ENCODE measurements at regions not wholly inside any gene's neighbourhood (a gene's known extent, or its start where the extent isn't known, plus 50 kb on each side); places are given as distances from the start of the nearest gene placed in this dataset.

- 83% methylated on average over 4 of the region's 4 CpGs; no CpG with 5 or more reads in 1 of the 2 experiments for WGBS, 2 experiments (ENCODE audit: extremely low coverage in 1 of 2, insufficient coverage in 1 of 2, insufficient read length in 1 of 2, insufficient replicate concordance in 2 of 2, low coverage in 1 of 2, low lambda C conversion rate in 2 of 2, missing lambda C conversion rate in 1 of 2)
- 0 out of 4 replicates have a peak, but pooled peaks cover 0 to 2% of the 10 kb centered on the region in 2 experiments for H3K9me3 ChIP-seq (ENCODE audit: insufficient read depth in 2 of 2, low read depth in 1 of 2, low read length in 1 of 2)
- FAIRE-seq (no peak), DNase-seq (ENCODE audit: low read depth in 1 of 2, low spot score in 2 of 2) (no peak)
- H3K56ac ChIP-seq (replicated peaks; ENCODE audit: insufficient read length, low read depth, low read length) = no peak overlapping the region
- H3K9ac ChIP-seq (replicated peaks in 1 of 4; ENCODE audit: extremely low read depth in 1 of 4, low read depth in 3 of 4, low read length in 3 of 4) = no peak overlapping the region
- H3K36me3 ChIP-seq (ENCODE audit: control insufficient read depth in 2 of 4, insufficient read depth in 4 of 4, low read length in 3 of 4) = no peaks in the 10 kb centered on the region
- CTCF ChIA-PET (ENCODE audit: partially characterized antibody) = interaction anchor here (1.0 kb wide), 2 partner anchors 8 to 9 kb away, joined by 3 read pairs; no protein-coding TSS in a partner anchor
- no peaks in the 10 kb centered on the region for H3K79me2 ChIP-seq (ENCODE audit: control insufficient read depth in 1 of 2, insufficient read depth in 2 of 2, low read length in 2 of 2)
- no peak overlapping the region for H4K91ac ChIP-seq (replicated peaks; ENCODE audit: insufficient read length, low read length)
- H3K4me2 ChIP-seq (ENCODE audit: insufficient read depth in 1 of 2, low read depth in 2 of 2, low read length in 2 of 2) = no peak overlapping the region
- TF ChIP-seq CTCF (IDR thresholded peaks at IDR 0.05; ENCODE audit: control extremely low read depth in 1 of 3, insufficient read depth in 1 of 3, low read depth in 1 of 3, low read length in 3 of 3) (no peak), SP4 (IDR thresholded peaks at IDR 0.05; ENCODE audit: low read length) (no peak), CTBP2 (IDR thresholded peaks at IDR 0.05; ENCODE audit: borderline replicate concordance, insufficient read depth, insufficient read length, low read length) (no peak), TAF1 (IDR thresholded peaks at IDR 0.05; ENCODE audit: low read depth, low read length) (no peak), RXRA (IDR thresholded peaks at IDR 0.05; ENCODE audit: insufficient read depth, low read depth, low read length) (no peak), CBX8 (IDR thresholded peaks at IDR 0.05; ENCODE audit: borderline replicate concordance, low read depth, low read length) (no peak), TAF7 (optimal IDR thresholded peaks at IDR 0.05; ENCODE audit: borderline replicate concordance, low read depth, low read length) (no peak), EP300 (IDR thresholded peaks at IDR 0.05; ENCODE audit: borderline replicate concordance in 1 of 2, low read depth in 2 of 2, low read length in 2 of 2) (no peak), SRF (IDR thresholded peaks at IDR 0.05; ENCODE audit: low read depth, low read length) (no peak)
- no peak overlapping the region for H2BK5ac ChIP-seq (ENCODE audit: low read depth, low read length)
- H4K5ac ChIP-seq (ENCODE audit: insufficient read length, low read depth, low read length) = no peak overlapping the region
- no peaks in the 10 kb centered on the region for H3K23me2 ChIP-seq (ENCODE audit: low read depth, low read length)
- H3K18ac ChIP-seq (ENCODE audit: extremely low read depth, low read length) = no peak overlapping the region
- no peaks in the 10 kb centered on the region for H3K4me1 ChIP-seq (replicated peaks in 1 of 4; ENCODE audit: control insufficient read depth in 3 of 4, insufficient read depth in 4 of 4, low read length in 3 of 4)
- H2BK12ac ChIP-seq (ENCODE audit: low read depth, low read length) = no peak overlapping the region
- H2BK15ac ChIP-seq (ENCODE audit: low read length) = no peak overlapping the region
- no peaks in the 10 kb centered on the region for H4K20me1 ChIP-seq (replicated peaks in 1 of 2; ENCODE audit: control insufficient read depth in 1 of 2, insufficient read depth in 2 of 2, low read length in 2 of 2)
- H3K79me1 ChIP-seq (ENCODE audit: low read depth, low read length) = no peaks in the 10 kb centered on the region
- no peak overlapping the region for H3K23ac ChIP-seq (ENCODE audit: insufficient read length)
- H3K4ac ChIP-seq (replicated peaks; ENCODE audit: insufficient read length, low read depth, low read length) = no peak overlapping the region
- H4K8ac ChIP-seq (ENCODE audit: extremely low read depth, insufficient read depth, low read length) = no peak overlapping the region
- H3K4me3 ChIP-seq (ENCODE audit: extremely low read depth in 1 of 4, insufficient read depth in 2 of 4, low read depth in 3 of 4, low read length in 4 of 4) = no peak overlapping the region
- POLR2A ChIA-PET (ENCODE audit: partially characterized antibody) = no interaction called here
- no peak overlapping the region for H3K27ac ChIP-seq (ENCODE audit: low read depth, low read length)
- H2AK5ac ChIP-seq (ENCODE audit: low read depth, low read length) = no peak overlapping the region
- no peak overlapping the region for H2BK20ac ChIP-seq (ENCODE audit: low read length)
- no peak overlapping the region for H2BK120ac ChIP-seq (replicated peaks; ENCODE audit: low read depth, low read length)
- no peaks in the 10 kb centered on the region for H3K27me3 ChIP-seq (replicated peaks in 1 of 4; ENCODE audit: control insufficient read depth in 3 of 4, extremely low read depth in 1 of 4, insufficient read depth in 3 of 4, low read length in 3 of 4)
- no peak overlapping the region for H2AFZ ChIP-seq (ENCODE audit: low read length)
- no peak overlapping the region for H3K14ac ChIP-seq (ENCODE audit: insufficient read length)
Observed at GRCh38 chr3:18679238-18679637, 254.1 kb upstream of the SATB1 start.

Data from H1 (cell line).